GM12875 (cell line): ENCODE measurements at regions not wholly inside any gene's neighbourhood (a gene's known extent, or its start where the extent isn't known, plus 50 kb on each side); places are given as distances from the start of the nearest gene placed in this dataset.
"Not testable (repeated sequence)": the region's sequence is repeated elsewhere in the genome, so short reads cannot be mapped to it uniquely, and the experiment has no call there.

Source experiments
- H3K4me3 ChIP-seq: one replicate; pipeline ENCODE4 v1.5.1; 2011; ENCODE audit warnings: low read depth, low read length, control low read depth
- CTCF ChIP-seq: IDR thresholded peaks from 2 replicates; pipeline ENCODE4 v1.5.1; 2011; ENCODE audit warnings: low read depth, mild to moderate bottlenecking, control low read depth, inconsistent platforms, low read length, moderate library complexity, borderline replicate concordance; ENCODE audit not compliant: insufficient read depth

- no peak for TF ChIP-seq CTCF
- H3K4me3 ChIP-seq, result no peak overlapping the region
Measured at GRCh38 chr10:34907743-34908430, 92.8 kb upstream of the PARD3 start.

GRCh38 chr10:34906067-34906965, 91.2 kb upstream of the PARD3 start:
- no peak for TF ChIP-seq CTCF
- no peak overlapping the region for H3K4me3 ChIP-seq

GRCh38 chr10:34905200-34905927, 90.3 kb upstream of the PARD3 start:
- no peak overlapping the region for H3K4me3 ChIP-seq
- no peak for TF ChIP-seq CTCF

GRCh38 chr10:34904191-34904590, 89.1 kb upstream of the PARD3 start:
- H3K4me3 ChIP-seq, result no peak overlapping the region
- TF ChIP-seq CTCF, result no peak

- no peak overlapping the region for H3K4me3 ChIP-seq
- TF ChIP-seq CTCF, result no peak
Measured at GRCh38 chr10:34899161-34899560, 84.1 kb upstream of the PARD3 start.

GRCh38 chr10:34895977-34896376, 80.9 kb upstream of the PARD3 start:
- TF ChIP-seq CTCF, result no peak
- H3K4me3 ChIP-seq, result no peak overlapping the region

- not testable (repeated sequence) for H3K4me3 ChIP-seq
Measured at GRCh38 chr10:34895046-34895445, 80.0 kb upstream of the PARD3 start.

- H3K4me3 ChIP-seq, result not testable (repeated sequence)
Measured at GRCh38 chr10:34892521-34892920, 77.4 kb upstream of the PARD3 start.
